ENCODE measurements at regions not wholly inside any gene's neighbourhood (a gene's known extent, or its start where the extent isn't known, plus 50 kb on each side); places are given as distances from the start of the nearest gene placed in this dataset.

DNA sequence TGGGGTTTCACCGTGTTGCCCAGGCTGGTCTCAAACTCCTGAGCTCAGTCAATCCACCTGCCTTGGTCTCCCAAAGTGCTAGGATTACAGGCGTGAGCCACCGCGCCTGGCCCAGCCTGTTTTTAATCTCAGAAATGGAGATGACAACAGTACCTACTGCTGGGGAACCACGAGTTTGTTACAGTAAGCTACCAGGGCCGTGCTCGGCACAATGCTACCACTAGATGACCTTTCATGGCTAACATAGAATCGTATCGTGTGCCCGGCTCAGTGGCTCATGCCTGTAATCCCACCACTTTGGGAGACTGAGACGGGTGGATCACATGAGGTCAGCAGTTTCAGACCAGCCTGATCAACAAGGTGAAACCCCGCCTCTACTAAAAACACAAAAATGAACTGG lies 90.8 kb upstream of the SLC34A2 start:
- H3K4me1 ChIP-seq (ENCODE audit: control insufficient read depth in 1 of 2, insufficient read depth in 2 of 2, low read length in 2 of 2) = no peaks in the 10 kb centered on the region
- DNase-seq (ENCODE audit: low read depth, low spot score) (no peak), ATAC-seq (no peak)
- TF ChIP-seq RAD21 (IDR thresholded peaks at IDR 0.05; ENCODE audit: low read depth) (no peak), EZH2phosphoT487 (IDR thresholded peaks at IDR 0.05; ENCODE audit: borderline replicate concordance) (no peak), CTCF (IDR thresholded peaks at IDR 0.05 in 2 of 3, conservative IDR thresholded peaks at IDR 0.05 in 1 of 3; ENCODE audit: borderline replicate concordance in 1 of 3, insufficient read depth in 1 of 3, low read depth in 2 of 3, low read length in 2 of 3) (no peak), ZFX (IDR thresholded peaks at IDR 0.05) (no peak), POLR2A (IDR thresholded peaks at IDR 0.05; ENCODE audit: borderline replicate concordance, extremely low read depth, insufficient read depth, insufficient read length) (no peak), POLR2AphosphoS5 (IDR thresholded peaks at IDR 0.05; ENCODE audit: low read depth, low read length) (no peak), SP1 (IDR thresholded peaks at IDR 0.05; ENCODE audit: low read depth) (no peak), CBX3 (IDR thresholded peaks at IDR 0.05; ENCODE audit: low read depth) (no peak), CEBPB (IDR thresholded peaks at IDR 0.05; ENCODE audit: low read depth) (no peak), EGR1 (IDR thresholded peaks at IDR 0.05; ENCODE audit: low read depth) (no peak), ELF1 (IDR thresholded peaks at IDR 0.05; ENCODE audit: borderline replicate concordance, low read depth) (no peak), SRF (IDR thresholded peaks at IDR 0.05; ENCODE audit: low read depth) (no peak), ZNF274 (IDR thresholded peaks at IDR 0.05; ENCODE audit: low read depth, low read length) (no peak)
- TF ChIP-seq, protein P1, sequence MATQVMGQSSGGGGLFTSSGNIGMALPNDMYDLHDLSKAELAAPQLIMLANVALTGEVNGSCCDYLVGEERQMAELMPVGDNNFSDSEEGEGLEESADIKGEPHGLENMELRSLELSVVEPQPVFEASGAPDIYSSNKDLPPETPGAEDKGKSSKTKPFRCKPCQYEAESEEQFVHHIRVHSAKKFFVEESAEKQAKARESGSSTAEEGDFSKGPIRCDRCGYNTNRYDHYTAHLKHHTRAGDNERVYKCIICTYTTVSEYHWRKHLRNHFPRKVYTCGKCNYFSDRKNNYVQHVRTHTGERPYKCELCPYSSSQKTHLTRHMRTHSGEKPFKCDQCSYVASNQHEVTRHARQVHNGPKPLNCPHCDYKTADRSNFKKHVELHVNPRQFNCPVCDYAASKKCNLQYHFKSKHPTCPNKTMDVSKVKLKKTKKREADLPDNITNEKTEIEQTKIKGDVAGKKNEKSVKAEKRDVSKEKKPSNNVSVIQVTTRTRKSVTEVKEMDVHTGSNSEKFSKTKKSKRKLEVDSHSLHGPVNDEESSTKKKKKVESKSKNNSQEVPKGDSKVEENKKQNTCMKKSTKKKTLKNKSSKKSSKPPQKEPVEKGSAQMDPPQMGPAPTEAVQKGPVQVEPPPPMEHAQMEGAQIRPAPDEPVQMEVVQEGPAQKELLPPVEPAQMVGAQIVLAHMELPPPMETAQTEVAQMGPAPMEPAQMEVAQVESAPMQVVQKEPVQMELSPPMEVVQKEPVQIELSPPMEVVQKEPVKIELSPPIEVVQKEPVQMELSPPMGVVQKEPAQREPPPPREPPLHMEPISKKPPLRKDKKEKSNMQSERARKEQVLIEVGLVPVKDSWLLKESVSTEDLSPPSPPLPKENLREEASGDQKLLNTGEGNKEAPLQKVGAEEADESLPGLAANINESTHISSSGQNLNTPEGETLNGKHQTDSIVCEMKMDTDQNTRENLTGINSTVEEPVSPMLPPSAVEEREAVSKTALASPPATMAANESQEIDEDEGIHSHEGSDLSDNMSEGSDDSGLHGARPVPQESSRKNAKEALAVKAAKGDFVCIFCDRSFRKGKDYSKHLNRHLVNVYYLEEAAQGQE (IDR thresholded peaks at IDR 0.05; ENCODE audit: low read depth) = no peak
- TF ChIP-seq, protein P2, sequence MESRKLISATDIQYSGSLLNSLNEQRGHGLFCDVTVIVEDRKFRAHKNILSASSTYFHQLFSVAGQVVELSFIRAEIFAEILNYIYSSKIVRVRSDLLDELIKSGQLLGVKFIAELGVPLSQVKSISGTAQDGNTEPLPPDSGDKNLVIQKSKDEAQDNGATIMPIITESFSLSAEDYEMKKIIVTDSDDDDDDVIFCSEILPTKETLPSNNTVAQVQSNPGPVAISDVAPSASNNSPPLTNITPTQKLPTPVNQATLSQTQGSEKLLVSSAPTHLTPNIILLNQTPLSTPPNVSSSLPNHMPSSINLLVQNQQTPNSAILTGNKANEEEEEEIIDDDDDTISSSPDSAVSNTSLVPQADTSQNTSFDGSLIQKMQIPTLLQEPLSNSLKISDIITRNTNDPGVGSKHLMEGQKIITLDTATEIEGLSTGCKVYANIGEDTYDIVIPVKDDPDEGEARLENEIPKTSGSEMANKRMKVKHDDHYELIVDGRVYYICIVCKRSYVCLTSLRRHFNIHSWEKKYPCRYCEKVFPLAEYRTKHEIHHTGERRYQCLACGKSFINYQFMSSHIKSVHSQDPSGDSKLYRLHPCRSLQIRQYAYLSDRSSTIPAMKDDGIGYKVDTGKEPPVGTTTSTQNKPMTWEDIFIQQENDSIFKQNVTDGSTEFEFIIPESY (IDR thresholded peaks at IDR 0.05; ENCODE audit: extremely low read depth, insufficient replicate concordance, low read length) = no peak
- TF ChIP-seq, protein P3, sequence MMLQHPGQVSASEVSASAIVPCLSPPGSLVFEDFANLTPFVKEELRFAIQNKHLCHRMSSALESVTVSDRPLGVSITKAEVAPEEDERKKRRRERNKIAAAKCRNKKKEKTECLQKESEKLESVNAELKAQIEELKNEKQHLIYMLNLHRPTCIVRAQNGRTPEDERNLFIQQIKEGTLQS (IDR thresholded peaks at IDR 0.05) = no peak
- TF ChIP-seq, protein P4, sequence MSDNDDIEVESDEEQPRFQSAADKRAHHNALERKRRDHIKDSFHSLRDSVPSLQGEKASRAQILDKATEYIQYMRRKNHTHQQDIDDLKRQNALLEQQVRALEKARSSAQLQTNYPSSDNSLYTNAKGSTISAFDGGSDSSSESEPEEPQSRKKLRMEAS (IDR thresholded peaks at IDR 0.05) = no peak
- intact Hi-C loops (cut with micrococcal nuclease) = no loop called here
- H2AFZ ChIP-seq (ENCODE audit: low read depth, low read length, poor library complexity, severe bottlenecking) = no peak overlapping the region
- RAD21 ChIA-PET (ENCODE audit: low non-redundant PET in 1 of 2, low total read pairs in 2 of 2, uncharacterized antibody in 2 of 2, unreplicated experiment in 2 of 2) = no interaction called here
- H3K9me3 ChIP-seq (ENCODE audit: control insufficient read depth in 1 of 2, insufficient read depth in 1 of 2, low read depth in 1 of 2, low read length in 2 of 2) = no peaks in the 10 kb centered on the region
- H3K79me2 ChIP-seq (ENCODE audit: insufficient read depth, low read length) = no peaks in the 10 kb centered on the region
- H4K20me1 ChIP-seq (ENCODE audit: insufficient read depth) = no peaks in the 10 kb centered on the region
- H3K36me3 ChIP-seq (ENCODE audit: control insufficient read depth in 1 of 2, insufficient read depth in 2 of 2, low read length in 2 of 2) = no peaks in the 10 kb centered on the region
- BruUV-seq (replicated peaks) = no TSS peak
- no peaks in the 10 kb centered on the region for H3K9me2 ChIP-seq (ENCODE audit: insufficient read depth)
- no peaks in the 10 kb centered on the region for H3K27me3 ChIP-seq (ENCODE audit: insufficient read depth, low read length)
- no peak overlapping the region for H3K9ac ChIP-seq (ENCODE audit: low read length)
- CTCF ChIA-PET = no interaction called here
- no peak overlapping the region for H3K4me2 ChIP-seq (ENCODE audit: low read length)
- no peak overlapping the region for H3K27ac ChIP-seq (ENCODE audit: low read depth, low read length)
- no peak overlapping the region for H3K4me3 ChIP-seq (replicated peaks in 1 of 2; ENCODE audit: low read depth in 1 of 2, low read length in 2 of 2)
- POLR2A ChIA-PET = no interaction called here
